ENCODE measurements at regions not wholly inside any gene's neighbourhood (a gene's known extent, or its start where the extent isn't known, plus 50 kb on each side); places are given as distances from the start of the nearest gene placed in this dataset.
"Not testable (repeated sequence)": the region's sequence is repeated elsewhere in the genome, so short reads cannot be mapped to it uniquely, and the experiment has no call there.

DNA sequence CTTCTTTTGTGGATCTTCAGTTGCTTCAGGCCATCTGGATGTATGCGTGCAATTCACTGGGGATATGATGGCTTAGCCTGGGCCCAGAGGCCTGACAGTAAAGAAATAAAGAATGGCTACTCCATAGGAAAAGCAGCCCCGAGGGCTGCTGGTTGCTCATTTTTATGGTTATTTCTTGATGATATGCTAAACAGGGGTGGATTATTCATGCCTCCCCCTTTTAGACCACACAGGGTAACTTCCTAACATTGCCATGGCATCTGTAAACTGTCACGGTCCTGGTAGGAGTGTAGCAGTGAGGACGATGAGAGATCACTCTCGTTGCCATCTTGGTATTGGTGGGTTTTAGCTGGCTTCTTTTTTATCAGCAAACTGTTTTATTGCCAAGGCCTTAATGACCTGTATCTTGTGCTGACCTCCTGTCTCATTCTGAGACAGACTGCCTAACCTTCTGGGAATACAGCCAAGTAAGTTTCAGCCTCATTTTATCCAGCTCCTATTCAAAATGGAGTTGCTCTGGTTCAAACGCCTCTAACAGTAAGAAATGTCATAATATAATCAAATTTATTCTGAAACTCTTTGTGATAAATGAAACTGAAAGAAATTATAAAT is 60.5 kb downstream of the DSEL start:
- DNase-seq, result no peak

DNA sequence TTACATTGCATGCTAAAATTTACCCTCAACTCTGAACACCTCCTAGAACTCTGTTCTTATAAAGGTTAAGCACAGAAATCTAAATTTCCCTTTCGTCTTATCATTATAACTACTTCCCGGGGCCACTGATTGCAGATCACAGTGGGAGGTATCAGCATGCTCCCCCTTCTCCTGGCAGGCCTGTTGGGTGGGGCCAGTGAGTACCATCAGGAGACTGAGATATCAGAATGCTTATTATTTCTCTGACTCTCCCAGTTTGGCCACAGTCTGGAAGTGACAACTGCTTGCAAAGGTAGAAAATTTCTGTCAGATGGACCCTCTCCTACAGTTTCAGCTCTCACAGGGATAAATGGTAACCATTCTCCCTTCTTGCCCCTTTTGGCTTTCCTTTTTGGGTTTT is 62.6 kb downstream of the DSEL start:
- DNase-seq, result no peak

DNA sequence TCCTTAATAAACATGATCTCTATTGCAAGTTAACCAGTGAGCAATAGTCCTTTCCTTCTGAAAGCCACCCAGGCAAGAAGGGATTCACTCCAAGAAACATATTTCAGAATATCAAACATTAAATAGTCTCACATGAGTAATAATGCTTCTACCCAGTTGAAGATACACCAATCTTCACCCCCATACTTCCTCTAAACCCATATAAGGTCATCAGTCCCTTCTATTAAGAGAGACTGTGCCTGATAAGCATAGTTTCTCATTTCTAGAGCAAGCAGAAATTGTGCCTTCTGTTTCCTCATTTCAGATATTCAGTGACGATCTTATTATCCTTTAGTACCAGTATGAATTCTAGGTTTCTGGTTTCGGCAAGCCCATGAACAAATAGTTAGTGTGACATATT is 64.6 kb downstream of the DSEL start:
- no peak for DNase-seq

DNA sequence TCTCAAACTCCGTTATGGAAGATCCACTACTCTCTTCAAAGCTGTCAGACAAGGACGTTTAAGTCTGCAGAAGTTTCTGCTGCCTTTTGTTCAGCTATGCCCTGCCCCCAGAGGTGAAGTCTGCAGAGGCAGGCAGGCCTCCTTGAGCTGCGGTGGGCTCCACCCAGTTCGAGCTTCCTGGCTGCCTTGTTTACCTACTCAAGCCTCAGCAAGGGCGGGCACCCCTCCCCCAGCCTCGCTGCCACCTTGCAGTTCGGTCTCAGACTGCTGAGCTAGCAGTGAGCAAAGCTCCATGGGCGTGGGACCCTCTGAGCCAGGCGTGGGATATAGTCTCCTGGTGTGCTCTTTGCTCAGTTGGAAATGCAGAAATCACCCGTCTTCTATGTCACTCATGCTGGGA is 65.4 kb downstream of the DSEL start:
- DNase-seq, result not testable (repeated sequence)

DNA sequence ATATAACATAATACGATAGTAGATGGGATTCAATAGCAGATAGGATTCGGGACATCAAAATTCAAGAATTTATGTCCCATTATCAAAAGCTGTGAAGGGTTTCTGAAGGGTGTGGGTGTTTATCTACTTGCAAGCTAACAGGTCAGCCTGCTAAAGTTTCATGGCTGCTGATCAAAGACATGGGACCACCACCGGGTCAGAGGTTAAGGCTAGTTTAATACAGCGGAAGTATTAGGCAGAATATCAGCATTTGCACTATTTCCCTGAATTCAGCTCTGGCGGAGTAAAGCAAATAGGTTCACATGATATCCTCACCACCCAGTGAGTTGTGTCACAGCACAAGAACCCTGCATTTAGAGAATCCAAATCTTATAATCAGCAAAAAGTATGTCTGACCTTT is 82.5 kb downstream of the DSEL start:
- no peak for DNase-seq

DNA sequence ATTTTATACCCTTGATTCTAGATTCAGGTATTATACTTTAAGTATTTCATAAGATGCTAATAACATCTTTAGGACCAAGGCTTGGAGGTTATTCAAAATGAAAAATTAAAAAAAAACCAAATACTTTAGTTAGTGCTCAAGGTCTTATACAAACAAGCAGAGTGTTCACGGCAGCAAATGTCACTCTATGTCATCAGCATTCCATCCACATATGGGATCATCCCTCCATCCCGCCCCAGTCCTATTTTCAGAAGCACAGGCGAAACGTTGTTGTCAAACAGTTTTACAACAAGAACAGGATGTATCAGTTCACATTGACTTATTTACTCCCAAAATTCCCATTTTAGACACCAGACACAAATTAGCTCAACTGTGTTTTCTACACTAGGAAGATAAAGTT is 83.7 kb downstream of the DSEL start:
- no peak for DNase-seq

DNA sequence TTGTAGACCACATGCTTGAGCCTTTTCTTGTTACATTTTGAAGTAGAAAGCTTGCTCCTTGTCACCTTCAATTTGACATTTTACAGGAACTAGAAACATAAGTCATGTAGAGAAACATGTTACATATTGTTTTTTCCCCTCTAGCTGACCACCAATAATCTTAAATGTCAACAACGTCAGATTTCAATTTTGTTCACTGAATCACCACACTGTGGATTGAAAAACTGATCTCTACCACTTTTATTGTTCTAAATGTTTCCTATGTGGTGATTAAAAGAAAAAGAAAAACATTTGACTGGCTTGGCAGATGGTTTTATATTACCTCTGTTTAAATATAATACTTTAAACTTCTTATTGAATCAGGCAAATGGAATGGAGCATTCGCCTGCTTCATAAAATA is 87.7 kb downstream of the DSEL start:
- DNase-seq, result no peak

DNA sequence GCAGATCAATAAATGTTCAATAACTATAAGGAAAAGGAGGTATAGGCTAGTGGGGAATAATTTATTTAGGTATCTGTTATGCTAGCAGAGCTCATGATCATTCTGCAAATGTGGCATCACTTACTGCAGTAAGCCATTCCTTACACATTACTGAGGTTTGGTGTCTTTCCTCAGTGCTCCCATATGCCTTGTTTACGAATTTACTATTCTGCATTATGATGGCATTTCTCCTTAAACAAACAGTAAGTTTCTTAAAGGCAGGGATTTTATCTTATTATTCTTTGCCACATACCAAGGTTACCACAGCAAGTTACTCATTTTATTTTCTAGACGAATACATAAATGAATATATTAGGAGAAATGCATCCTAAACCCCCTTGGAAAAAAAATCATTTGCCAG is 88.4 kb downstream of the DSEL start:
- no peak for DNase-seq

DNA sequence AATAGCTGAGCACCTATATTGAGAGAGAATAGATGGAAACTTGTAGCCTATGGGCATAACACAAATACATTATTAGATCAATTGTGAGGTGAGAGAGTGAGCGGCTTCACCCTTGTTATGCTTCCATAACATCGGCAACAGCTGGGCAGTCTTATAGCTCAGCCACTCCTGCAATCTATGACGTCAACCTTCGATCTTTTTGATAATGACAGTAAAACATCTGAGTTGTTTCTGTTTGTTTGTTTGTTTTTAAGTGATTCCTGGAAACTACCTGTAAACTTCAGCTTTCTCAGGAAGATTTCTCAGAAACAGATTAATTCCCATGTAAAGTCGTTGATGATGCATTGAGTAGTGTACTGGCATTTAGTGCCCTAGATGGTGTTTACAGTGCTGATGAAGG is 90.0 kb downstream of the DSEL start:
- no peak for DNase-seq

DNA sequence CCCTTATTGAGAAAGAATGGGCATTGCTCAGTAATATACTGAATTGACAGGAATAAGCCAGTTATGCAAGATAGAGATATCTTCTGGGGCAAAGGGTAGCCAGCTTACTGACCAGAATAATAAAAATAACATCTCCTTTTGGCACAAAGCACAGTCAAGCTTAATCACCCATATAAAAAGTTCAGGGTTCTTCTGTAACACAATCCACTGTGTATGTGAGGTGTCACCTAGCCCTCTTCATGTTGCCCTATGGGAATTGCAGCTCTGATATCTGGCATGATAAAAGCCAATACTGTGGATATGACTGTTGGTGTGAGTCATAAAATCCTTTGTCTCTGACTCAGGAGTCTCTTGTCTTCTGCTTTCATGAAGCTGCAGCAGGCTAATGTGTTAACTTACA is 90.8 kb downstream of the DSEL start:
- no peak for DNase-seq

DNA sequence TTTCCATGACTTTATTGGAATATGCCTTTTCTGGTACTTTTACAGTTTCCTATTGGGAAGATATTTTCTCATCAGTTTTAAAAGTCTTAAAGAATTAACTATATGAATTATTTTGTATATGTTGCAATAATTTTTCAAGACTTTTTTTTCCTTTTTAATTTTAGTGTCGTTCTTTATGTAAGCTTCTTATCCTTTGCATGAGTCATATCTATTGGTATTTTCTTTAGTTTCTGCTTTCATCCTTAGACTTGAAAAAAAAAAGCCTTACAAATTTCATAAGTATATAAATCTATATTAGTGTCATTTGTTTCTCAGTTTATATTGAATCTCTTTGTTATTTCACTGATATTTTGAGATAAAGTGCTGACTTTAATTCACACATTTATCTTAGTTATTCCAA is 94.9 kb downstream of the DSEL start:
- no peak for DNase-seq

DNA sequence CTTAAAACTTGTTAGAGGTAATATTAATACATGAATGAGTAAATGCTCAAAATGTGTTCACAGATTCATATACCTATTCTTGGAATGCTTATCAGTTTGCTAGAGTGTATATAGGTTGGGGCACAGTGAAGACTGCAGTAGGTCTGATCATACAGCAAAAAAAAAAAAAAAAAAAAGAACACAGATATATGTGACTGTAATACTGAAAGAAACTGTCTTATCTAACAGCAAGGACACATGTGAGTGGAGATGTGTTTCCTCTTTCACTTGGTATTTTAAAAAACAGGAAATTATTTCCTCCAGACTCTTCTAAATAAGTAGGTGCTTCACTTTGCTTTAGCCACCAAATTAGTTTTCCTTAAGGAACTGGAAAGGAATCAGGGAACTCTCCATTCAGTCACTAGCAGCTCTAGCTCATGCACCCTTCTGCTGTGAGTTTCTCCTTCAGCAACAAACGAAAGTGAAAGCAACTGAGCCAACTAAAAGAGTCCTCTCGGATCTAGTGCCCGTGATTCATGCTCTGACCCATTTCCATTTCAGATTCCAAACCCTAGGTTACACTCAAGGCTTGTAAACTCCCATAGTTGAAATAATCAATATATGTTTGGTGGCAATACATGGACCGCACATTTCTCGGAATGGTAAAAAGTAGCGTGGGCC is 98.5 kb downstream of the DSEL start:
- no peak for DNase-seq

DNA sequence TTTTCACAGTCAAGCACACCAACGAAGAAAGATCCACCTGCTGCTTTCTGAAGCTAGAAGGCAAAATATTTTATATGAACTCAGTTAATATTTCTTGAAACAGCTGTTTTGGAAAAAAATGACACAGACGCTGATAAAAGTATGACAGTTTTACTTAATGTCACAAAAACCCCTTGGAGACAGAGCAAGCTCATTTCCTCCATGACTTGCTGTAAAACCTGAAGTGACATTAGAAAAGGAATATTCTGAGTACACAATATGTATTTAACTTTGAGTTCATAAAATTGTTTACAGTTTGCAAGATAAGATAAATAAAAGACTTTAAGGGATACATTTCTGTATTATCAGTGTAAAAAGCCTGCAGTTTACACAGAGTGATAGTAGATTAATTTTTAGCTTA is 105.4 kb downstream of the DSEL start:
- DNase-seq, result no peak

DNA sequence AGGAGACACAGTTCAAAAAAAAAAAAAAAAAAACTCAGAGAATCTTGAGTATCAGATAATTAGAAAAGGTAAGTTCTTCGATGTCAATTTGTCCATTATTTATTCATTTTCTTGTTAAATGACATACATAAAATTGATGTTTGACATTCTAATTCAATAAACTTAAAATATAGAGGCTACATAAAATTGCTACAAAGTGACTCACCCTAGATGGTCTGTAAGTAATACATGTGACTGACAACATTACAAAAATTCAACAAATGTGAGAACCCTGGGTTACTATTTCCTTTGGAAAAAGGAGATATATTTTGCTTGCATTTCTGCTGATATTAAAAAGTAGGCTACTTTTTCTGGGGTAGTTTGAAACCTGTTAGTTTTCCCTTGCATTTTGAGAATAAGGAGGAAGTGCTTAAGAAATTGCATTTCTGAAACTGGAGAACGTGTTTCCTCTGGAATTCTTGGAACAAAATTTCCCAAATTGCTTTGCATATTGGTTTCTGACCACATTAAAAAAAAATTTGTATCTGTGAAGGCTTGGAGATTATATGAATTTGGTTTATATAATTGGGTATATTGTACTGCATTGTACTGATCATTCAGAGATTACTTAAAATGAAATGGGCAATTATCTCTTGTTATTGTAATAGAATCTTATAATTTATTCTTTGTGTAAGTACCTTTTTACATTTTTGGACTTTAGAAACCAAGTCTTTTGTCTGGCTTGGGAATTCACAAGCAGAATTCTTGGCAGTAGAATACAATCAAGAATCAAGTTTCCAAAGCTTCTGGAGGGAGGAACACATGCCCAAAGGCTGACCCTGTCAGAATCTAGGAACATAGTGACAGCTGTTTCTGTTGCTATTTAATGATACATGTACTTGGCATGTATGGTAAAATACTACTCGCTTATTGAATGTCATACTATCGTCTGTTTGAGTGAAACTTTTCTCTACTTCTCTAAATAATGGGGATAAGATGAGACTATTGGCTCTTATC is 106.1 kb downstream of the DSEL start:
- no peak for DNase-seq

DNA sequence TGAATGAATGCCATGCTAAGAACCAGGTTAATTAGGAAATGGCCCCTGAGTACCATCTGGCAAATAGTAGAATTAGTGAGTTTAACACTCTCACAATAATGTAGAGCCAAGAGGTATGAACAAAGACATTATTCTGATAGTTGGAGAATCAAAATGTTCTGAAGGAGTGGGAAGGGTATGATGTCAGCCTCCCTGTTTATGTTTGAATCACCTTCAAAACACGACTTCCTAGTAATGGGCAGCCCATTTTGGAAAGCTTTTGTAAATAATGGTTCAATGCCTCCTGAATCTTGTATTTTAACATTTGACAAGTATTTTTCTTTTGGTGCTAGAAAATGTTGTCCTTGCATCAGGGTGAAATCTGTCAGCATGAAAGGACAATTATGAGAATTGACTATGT is 108.3 kb downstream of the DSEL start:
- DNase-seq, result no peak

DNA sequence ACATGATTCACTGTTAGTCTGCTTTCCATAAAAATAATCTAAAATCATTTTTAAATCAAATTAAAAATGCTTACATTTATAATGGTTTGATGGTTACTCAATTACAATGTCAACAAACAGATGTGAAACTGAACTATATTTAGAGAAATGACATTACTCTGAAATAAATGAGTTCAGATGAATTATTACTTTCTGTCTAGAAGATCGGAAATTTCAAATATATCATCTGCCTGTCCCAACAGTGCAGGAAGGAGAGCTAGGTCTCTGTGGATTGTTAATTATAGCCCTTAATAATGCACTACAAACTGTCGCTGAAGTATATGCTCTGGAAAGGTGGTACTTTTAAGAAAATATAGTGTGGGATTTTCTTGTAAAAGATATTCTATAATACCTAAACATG is 109.8 kb downstream of the DSEL start:
- DNase-seq, result no peak

DNA sequence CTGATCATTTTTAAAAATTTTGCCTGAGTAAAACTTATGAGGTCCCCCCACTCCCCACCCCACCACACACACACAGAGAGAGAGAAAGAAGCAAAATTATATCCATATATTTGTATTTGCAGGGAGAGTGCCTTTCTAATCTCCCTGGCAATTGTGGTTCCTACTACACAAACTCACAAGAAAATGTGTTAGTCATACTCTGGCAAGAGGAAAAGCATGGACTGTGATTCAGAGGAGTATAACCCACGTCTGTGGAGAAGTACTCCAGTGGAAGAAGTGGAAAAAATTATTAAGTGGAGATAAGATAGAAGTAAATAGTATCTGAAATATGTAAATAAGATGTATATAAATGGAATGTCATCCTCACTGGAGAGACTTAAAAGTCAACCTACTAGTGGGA is 114.0 kb downstream of the DSEL start:
- DNase-seq, result no peak

DNA sequence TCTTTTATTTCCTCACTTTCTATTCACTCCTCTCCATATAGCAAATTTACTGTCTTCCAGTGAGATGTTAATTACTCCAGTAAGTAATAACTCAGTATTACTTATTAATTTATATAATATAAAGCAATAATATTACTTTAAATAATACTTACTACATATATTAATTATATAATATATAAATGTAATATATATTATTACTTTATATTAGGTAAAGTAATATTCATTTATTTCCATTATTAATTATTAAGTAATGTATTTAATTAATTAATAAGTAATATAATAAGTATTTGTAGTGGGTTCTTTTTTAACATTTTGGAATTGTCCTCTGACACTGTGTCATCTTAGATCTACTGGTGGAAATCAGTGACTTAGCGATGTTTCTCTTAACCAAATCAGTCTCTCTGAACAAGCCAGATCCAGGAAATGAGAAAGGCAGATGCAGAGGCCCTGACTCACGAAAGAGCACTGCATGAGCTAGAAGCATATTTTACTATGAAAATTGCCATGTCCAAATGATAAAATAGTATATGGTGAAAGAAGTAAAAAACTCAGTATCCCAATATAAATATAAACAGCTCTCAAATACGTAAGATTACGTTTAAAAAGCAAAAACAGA is 115.9 kb downstream of the DSEL start:
- no peak for DNase-seq

DNA sequence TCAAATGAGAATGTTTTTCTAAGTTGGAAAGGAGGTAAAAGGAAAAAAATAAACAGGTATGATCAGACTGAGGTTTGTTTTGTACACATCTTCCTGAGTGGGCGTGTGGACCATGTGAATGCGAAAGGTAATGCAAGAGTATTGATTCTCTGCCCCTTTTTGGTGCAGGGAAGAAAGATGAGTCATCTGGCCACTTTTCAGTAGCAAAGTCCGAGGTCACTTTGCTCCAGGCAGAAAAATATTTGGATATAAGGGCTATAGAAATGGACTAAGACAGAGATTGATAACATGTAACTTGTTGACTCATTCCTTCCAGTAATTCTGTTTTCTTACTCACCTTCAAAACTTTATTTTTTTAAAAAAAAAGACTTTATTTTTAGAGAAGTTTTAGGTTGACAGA is 130.5 kb downstream of the DSEL start:
- no peak for DNase-seq

DNA sequence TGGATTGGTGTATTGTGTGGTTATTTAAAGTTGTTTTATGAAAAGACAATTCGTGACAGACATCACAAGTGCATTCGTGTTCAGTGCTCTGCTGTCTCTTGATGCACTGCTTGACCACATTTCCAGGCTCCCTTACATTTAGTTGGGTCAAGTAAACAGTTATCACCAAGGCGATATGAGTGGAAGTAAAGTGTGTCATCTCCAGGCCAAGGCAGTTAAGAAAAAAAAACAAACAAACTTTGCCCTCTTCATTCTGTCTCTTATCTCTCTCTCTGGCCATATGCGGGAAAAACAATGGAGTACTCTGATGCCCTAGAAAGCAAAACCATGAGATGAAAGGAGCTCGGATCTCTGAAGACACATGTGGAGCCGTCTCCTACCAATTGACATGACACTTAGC is 131.1 kb downstream of the DSEL start:
- DNase-seq, result no peak

DNA sequence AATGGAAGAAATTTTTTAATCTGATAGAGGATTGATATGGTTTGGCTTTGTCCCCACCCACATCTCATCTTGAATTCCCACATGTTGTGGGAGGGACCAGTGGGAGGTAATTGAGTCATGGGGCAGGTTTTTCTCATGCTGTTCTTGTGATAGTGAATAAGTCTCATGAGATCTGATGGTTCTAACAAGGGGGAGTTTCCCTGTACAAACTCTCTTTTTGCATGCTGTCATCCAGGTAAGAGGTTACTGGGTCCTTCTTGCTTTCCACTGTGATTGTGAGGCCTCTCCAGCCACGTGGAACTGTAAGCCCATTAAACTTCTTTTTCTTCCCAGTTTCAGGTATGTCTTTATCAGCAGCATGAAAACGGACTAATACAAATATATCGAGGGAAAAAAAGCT is 132.5 kb downstream of the DSEL start:
- DNase-seq, result not testable (repeated sequence)

DNA sequence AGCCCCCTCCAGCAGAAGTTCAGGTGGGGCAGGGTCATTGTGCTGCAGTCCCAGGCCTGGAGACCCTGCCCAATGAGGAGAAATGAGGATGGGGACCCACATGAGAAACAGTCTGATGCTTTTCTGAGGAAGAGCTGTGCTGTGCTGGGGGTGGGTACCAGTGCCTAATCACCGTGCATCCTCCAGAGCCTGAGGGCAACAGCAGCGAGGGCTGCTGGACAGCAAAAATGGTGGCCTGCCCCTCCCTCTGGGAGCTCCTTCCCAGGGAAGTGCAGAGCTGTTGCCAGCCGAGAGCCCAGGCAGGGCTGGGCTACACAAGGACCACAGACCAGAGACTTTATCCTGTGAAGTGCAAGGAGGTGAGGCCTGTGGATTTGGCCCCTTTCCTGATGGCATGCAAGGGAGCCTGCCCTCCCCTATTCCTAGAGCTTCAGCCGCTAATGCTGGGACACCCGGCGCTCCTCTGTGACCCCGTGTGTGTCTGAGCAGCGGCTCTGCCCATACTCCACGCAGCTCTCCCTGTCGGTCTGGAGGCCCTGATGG is 134.8 kb downstream of the DSEL start:
- DNase-seq, result no peak

DNA sequence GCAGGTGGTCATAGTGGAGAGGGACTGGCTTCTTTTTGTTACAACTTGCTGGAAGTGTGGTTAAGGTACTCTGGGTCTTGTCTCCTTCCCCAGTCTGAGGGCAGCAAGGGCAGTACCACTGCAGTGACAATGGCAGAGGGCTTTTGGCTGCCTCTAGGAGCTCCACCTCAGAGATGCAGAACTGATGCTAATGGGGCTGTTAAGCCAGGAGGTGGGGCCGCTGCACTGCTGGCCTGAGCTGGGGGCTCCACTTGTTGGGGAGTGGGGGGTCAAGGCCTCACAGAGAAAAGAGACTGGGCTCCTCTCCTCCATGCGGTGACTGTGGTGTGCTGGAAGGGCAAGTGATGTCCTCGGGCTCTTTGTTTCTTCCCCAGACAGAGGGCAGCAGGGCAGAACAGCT is 135.7 kb downstream of the DSEL start:
- no peak for DNase-seq

Data from CD4-positive, alpha-beta T cell treated with Interleukin-15 for 1 hour (primary cell).